Bronchial epithelial cell (primary cell): ENCODE measurements at regions not wholly inside any gene's neighbourhood (a gene's known extent, or its start where the extent isn't known, plus 50 kb on each side); places are given as distances from the start of the nearest gene placed in this dataset.

ENCODE experiments used
- DNase-seq: peaks from one replicate; pipeline ENCODE4 v3.0.0-alpha.2; 2010; ENCODE audit warnings: low read depth
- FAIRE-seq: peaks from 2 replicates; lab custom pipeline; 2011; peaks lifted over from hg19 to GRCh38; lab: Jason Lieb, UNC
- H3K27me3 ChIP-seq: 2 replicates; pipeline ENCODE4 v1.5.1; 2011; ENCODE audit warnings: low read length; ENCODE audit not compliant: control insufficient read depth, insufficient read depth
- H3K36me3 ChIP-seq: 2 replicates; pipeline ENCODE4 v1.5.1; 2011; ENCODE audit warnings: low read length; ENCODE audit not compliant: control insufficient read depth, insufficient read depth
- H3K4me3 ChIP-seq: 2 replicates; pipeline ENCODE4 v1.5.1; 2011; ENCODE audit warnings: mild to moderate bottlenecking, low read depth, low read length, control low read depth
- TF ChIP-seq, protein P1 (sequence below): IDR thresholded peaks from 2 replicates; pipeline ENCODE4 v1.5.1; 2011; ENCODE audit warnings: mild to moderate bottlenecking, moderate library complexity, low read length, control low read depth, inconsistent platforms; ENCODE audit not compliant: insufficient read depth, severe bottlenecking

DNA sequence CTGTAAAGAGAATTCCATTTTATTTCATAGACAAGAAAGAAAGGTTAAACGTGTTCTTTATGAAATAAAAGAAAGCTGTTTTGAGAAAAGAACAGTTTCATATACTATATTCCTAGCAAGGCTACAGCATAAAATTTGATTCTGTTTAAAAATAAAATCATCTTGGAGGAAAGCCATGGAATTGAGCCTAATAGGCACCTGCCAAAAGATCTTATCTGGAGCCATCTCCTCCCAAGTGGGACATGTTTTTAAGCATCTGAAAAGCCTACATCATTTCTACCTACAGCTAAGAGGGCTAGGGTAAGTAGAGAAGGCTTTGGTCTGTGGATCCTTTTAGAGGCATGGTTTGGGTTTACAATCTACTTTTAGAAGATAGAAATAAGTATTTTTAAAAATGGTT lies 89.3 kb downstream of the GAS1 start:
- TF ChIP-seq, protein P1, sequence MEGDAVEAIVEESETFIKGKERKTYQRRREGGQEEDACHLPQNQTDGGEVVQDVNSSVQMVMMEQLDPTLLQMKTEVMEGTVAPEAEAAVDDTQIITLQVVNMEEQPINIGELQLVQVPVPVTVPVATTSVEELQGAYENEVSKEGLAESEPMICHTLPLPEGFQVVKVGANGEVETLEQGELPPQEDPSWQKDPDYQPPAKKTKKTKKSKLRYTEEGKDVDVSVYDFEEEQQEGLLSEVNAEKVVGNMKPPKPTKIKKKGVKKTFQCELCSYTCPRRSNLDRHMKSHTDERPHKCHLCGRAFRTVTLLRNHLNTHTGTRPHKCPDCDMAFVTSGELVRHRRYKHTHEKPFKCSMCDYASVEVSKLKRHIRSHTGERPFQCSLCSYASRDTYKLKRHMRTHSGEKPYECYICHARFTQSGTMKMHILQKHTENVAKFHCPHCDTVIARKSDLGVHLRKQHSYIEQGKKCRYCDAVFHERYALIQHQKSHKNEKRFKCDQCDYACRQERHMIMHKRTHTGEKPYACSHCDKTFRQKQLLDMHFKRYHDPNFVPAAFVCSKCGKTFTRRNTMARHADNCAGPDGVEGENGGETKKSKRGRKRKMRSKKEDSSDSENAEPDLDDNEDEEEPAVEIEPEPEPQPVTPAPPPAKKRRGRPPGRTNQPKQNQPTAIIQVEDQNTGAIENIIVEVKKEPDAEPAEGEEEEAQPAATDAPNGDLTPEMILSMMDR: no peak
- Histone ChIP-seq H3K4me3 (no peak overlapping the region), H3K27me3 (no peaks in the 10 kb centered on the region), H3K36me3 (no peaks in the 10 kb centered on the region)
- DNase-seq (no peak), FAIRE-seq (no peak)

GRCh38 chr9:86856259-86856658 lies 91.0 kb downstream of the GAS1 start:
- no peak for FAIRE-seq

DNA sequence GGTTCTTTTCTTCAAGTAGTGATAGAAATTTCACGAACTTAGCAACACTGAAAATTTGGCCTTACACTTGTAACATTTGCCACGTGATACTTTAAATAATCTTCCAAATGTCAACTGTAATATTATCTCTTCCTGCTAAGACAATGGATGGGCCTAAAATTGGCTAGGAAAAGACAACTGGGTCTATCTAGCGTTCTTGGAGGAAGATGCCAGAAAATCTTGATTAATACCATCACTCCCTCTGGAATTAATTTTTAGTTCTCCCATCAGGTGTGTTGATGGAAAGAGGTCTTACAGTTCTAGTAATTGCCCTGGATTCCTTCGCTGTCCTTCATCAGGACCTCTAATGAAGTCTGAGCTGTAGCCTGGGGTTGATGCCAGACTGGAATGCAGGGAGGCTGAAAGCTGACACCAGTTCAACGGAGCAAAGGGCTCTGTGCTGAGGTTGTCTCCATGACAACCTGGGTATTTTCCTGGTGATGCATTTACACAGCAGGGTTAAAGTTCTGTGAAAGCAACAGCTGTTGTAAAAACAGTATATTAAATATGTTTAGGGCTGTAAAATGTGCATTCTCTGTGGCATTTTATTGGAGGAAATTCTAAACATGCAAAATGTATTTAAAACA lies 92.3 kb downstream of the GAS1 start:
- H3K27me3 ChIP-seq: no peaks in the 10 kb centered on the region
- TF ChIP-seq, protein P1: no peak
- no peak overlapping the region for H3K4me3 ChIP-seq
- DNase-seq: peak; percentile 51
- no peak for FAIRE-seq
- no peaks in the 10 kb centered on the region for H3K36me3 ChIP-seq

More at GRCh38 chr9:86856259-86856658, 91.0 kb downstream of the GAS1 start:
- no peak overlapping the region for H3K4me3 ChIP-seq
- H3K27me3 ChIP-seq: no peaks in the 10 kb centered on the region
- no peaks in the 10 kb centered on the region for H3K36me3 ChIP-seq
- no peak for DNase-seq
- TF ChIP-seq, protein P1: no peak

GRCh38 chr9:86846656-86847055 lies 100.7 kb downstream of the GAS1 start:
- TF ChIP-seq, protein P1: no peak
- FAIRE-seq (no peak), DNase-seq (no peak)
- Histone ChIP-seq H3K36me3 (no peaks in the 10 kb centered on the region), H3K27me3 (no peaks in the 10 kb centered on the region), H3K4me3 (no peak overlapping the region)

DNA sequence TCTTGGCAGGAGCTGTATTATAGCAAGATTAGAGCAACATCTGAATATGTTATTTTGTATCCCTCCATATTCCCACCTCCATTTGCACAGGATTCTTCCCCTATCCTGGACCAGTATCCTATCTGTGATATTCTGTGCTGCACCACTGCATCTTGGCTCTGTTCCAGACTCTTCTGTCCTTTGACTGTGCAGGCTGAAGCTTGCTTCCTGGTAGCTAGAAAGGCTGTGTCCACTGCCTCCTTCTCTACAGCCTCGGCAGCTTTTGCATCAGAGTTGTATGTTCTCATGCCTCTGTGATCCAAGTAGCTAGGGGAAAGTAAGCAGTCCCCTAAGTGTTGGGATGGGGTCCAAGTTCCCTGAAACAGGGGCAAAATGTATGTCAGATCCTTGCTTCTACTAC lies 104.1 kb downstream of the GAS1 start:
- Histone ChIP-seq H3K4me3 (no peak overlapping the region), H3K27me3 (no peaks in the 10 kb centered on the region), H3K36me3 (no peaks in the 10 kb centered on the region)
- DNase-seq (peak; percentile 18), FAIRE-seq (no peak)
- TF ChIP-seq, protein P1: no peak

DNA sequence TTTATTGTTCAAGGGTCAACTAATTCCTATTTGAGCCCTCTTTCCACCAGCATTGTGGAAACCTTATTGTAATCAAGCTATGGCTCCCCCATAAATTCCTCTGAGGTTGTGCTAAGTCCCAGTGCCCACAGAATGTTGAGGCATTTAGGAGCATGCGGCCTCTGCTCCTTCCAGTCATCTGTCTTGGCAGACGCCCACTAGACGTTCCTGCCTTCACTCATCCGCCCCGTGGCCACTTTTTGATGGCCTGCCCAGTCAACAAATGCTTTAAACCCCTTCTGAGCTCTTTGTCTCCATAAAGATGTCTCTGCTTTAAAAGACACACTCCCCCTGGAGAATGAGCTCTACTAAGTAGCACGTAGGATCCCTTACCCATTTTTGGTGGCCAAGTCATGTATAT lies 104.7 kb downstream of the GAS1 start:
- Histone ChIP-seq H3K4me3 (no peak overlapping the region), H3K36me3 (no peaks in the 10 kb centered on the region), H3K27me3 (no peaks in the 10 kb centered on the region)
- no peak for DNase-seq
- TF ChIP-seq, protein P1: no peak
- no peak for FAIRE-seq
